ENCODE measurements at regions not wholly inside any gene's neighbourhood (a gene's known extent, or its start where the extent isn't known, plus 50 kb on each side); places are given as distances from the start of the nearest gene placed in this dataset.

- TF ChIP-seq CTCF (conservative IDR thresholded peaks at IDR 0.05), result no peak
- no peak for TF ChIP-seq EZH2 (IDR thresholded peaks at IDR 0.05; ENCODE audit: low read depth)
Observed at GRCh38 chr2:59824314-59824713, 729.1 kb downstream of the BCL11A start.

All from PC-9 (cell line).